OCI-LY1 (cell line): ENCODE measurements at regions not wholly inside any gene's neighbourhood (a gene's known extent, or its start where the extent isn't known, plus 50 kb on each side); places are given as distances from the start of the nearest gene placed in this dataset.

Experiments
- EZH2 ChIP-seq: fragments of 200-600 bp; sonication (generic), shearing (Covaris generic); IDR thresholded peaks from 2 replicates; pipeline ENCODE4 v1.8.0; 2017; ENCODE audit warnings: borderline replicate concordance, mixed run types, mild to moderate bottlenecking, antibody characterized with exemption, low read length, moderate library complexity, mixed read lengths
- TF ChIP-seq, protein P1 (sequence below): fragments of 200-600 bp; sonication (generic), shearing (Covaris generic); IDR thresholded peaks from 2 replicates; pipeline ENCODE4 v1.5.1; 2017; ENCODE audit warnings: mild to moderate bottlenecking, antibody characterized with exemption, low read length, moderate library complexity, mixed read lengths

DNA sequence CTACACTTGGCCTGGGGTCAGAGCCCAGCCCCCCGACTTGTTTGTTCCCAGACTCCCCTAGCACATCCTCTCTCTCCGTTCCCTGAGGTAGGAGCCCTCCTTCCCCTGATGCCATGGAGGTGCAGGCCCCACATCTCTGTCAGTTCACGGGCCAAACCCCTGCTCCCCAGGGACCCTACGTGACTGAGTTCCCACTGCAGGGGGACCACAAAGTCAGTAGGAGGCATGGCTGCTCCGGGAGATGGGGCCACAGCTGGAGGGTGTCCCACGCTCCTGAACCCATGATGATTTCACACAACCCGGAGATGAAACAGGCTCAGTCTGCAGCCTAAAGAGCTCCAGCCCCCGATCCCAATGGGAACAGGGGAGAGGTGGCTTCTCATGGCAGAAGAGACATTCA lies 272.2 kb downstream of the NPHP4 start:
- TF ChIP-seq, protein P1, sequence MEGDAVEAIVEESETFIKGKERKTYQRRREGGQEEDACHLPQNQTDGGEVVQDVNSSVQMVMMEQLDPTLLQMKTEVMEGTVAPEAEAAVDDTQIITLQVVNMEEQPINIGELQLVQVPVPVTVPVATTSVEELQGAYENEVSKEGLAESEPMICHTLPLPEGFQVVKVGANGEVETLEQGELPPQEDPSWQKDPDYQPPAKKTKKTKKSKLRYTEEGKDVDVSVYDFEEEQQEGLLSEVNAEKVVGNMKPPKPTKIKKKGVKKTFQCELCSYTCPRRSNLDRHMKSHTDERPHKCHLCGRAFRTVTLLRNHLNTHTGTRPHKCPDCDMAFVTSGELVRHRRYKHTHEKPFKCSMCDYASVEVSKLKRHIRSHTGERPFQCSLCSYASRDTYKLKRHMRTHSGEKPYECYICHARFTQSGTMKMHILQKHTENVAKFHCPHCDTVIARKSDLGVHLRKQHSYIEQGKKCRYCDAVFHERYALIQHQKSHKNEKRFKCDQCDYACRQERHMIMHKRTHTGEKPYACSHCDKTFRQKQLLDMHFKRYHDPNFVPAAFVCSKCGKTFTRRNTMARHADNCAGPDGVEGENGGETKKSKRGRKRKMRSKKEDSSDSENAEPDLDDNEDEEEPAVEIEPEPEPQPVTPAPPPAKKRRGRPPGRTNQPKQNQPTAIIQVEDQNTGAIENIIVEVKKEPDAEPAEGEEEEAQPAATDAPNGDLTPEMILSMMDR: no peak
- TF ChIP-seq EZH2: no peak
